K562 (cell line): ENCODE measurements at regions not wholly inside any gene's neighbourhood (a gene's known extent, or its start where the extent isn't known, plus 50 kb on each side); places are given as distances from the start of the nearest gene placed in this dataset.

Experiments
- ARID2 ChIP-seq: fragments of 450-650 bp; IDR thresholded peaks from 2 replicates; pipeline ENCODE4 v1.6.1; 2017; ENCODE audit warnings: antibody characterized with exemption, mild to moderate bottlenecking
- BCL6 ChIP-seq: fragments of 250-450 bp; sonication (Bioruptor Pico); IDR thresholded peaks from 2 replicates; pipeline ENCODE4 v1.4.0; 2020
- EP300 ChIP-seq: IDR thresholded peaks from 2 replicates; pipeline ENCODE4 v1.6.1; 2012; ENCODE audit warnings: low read length, improper control_type of control experiment
- HDAC2 ChIP-seq: fragments of 450-650 bp; IDR thresholded peaks from 2 replicates; pipeline ENCODE4 v1.6.1; 2016; ENCODE audit warnings: mild to moderate bottlenecking
- MEIS2 ChIP-seq: fragments of 450-650 bp; IDR thresholded peaks from 2 replicates; pipeline ENCODE4 v1.6.1; 2014; ENCODE audit warnings: mild to moderate bottlenecking; ENCODE audit not compliant: partially characterized antibody
- NFATC3 ChIP-seq: fragments of 450-650 bp; IDR thresholded peaks from 2 replicates; pipeline ENCODE4 v1.6.1; 2017; ENCODE audit warnings: mild to moderate bottlenecking
- NR2C1 ChIP-seq, 2 experiments: fragments of 450-650 bp; IDR thresholded peaks; 2 replicates each; pipeline ENCODE4 v1.6.1; 2017; ENCODE audit warnings: mild to moderate bottlenecking in 2 of 2, antibody characterized with exemption in 1 of 2, inconsistent platforms in 1 of 2, missing compliant biosample characterization in 1 of 2, missing genetic modification characterization in 1 of 2
- OTX1 ChIP-seq: fragments of 450-650 bp; formaldehyde crosslinking; IDR thresholded peaks from 2 replicates; pipeline ENCODE4 v1.4.0; 2022; ENCODE audit warnings: mild to moderate bottlenecking
- PML ChIP-seq: IDR thresholded peaks from 2 replicates; pipeline ENCODE4 v1.6.1; 2012; ENCODE audit warnings: low read length, inconsistent platforms
- ZKSCAN3 ChIP-seq: fragments of 250-450 bp; sonication (Bioruptor Pico); IDR thresholded peaks from 2 replicates; pipeline ENCODE4 v1.4.0; 2020
- TF ChIP-seq, protein P1 (sequence below): fragments of 150-350 bp; IDR thresholded peaks from 2 replicates; pipeline ENCODE4 v1.6.1; 2014; ENCODE audit warnings: low read depth, mild to moderate bottlenecking, low read length, borderline replicate concordance
- TF ChIP-seq, protein P2 (sequence below): fragments of 250-450 bp; sonication (Bioruptor Pico); IDR thresholded peaks from 2 replicates; pipeline ENCODE4 v1.5.0; 2021
- TF ChIP-seq, protein P3 (sequence below): fragments of 450-650 bp; IDR thresholded peaks from 2 replicates; pipeline ENCODE4 v1.6.1; 2018; ENCODE audit not compliant: partially characterized antibody
- TF ChIP-seq, protein P4 (sequence below), 3 experiments: IDR thresholded peaks in 2 of 3; conservative IDR thresholded peaks in 1 of 3; 2 replicates each; pipeline ENCODE4 v1.5.1; 2011 to 2012; ENCODE audit warnings: low read length in 3 of 3, mild to moderate bottlenecking in 3 of 3, control low read depth in 2 of 3, improper control_type of control experiment in 1 of 3, inconsistent platforms in 1 of 3, low read depth in 1 of 3, mixed read lengths in 1 of 3, moderate library complexity in 1 of 3; ENCODE audit not compliant: insufficient read depth in 2 of 3
- TF ChIP-seq, protein P5 (sequence below): IDR thresholded peaks from 3 replicates; pipeline ENCODE4 v1.6.1; 2011; ENCODE audit warnings: borderline replicate concordance, mild to moderate bottlenecking, moderate library complexity; ENCODE audit not compliant: insufficient read length; ENCODE audit errors: extremely low read depth

DNA sequence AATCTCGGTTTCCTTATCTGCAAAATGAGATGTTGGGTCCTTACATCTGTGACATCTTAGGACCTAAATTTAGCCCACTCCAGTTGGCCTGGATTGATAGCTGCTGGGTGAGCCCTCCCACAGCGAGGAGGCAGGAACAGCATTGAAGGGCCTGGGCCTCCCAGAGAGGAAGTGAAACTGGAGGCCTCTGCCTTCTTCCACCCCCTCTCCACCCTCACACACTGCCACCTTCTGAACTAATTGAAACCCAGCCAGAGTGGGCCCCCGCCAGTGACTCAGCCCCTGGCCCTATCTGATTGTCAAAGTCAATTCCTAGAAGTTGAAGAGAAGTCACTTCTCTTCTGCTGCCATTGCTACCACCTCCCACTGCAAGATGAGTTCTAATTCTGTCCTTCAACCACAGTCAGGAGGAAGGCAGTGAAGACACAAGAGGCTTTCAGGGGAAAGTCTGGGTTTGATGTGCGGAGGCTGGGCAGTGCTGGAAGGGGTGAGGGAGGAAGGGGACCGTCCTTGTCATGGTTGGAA, 55.2 kb upstream of the NEK6 start (continued):
- TF ChIP-seq, protein P1, sequence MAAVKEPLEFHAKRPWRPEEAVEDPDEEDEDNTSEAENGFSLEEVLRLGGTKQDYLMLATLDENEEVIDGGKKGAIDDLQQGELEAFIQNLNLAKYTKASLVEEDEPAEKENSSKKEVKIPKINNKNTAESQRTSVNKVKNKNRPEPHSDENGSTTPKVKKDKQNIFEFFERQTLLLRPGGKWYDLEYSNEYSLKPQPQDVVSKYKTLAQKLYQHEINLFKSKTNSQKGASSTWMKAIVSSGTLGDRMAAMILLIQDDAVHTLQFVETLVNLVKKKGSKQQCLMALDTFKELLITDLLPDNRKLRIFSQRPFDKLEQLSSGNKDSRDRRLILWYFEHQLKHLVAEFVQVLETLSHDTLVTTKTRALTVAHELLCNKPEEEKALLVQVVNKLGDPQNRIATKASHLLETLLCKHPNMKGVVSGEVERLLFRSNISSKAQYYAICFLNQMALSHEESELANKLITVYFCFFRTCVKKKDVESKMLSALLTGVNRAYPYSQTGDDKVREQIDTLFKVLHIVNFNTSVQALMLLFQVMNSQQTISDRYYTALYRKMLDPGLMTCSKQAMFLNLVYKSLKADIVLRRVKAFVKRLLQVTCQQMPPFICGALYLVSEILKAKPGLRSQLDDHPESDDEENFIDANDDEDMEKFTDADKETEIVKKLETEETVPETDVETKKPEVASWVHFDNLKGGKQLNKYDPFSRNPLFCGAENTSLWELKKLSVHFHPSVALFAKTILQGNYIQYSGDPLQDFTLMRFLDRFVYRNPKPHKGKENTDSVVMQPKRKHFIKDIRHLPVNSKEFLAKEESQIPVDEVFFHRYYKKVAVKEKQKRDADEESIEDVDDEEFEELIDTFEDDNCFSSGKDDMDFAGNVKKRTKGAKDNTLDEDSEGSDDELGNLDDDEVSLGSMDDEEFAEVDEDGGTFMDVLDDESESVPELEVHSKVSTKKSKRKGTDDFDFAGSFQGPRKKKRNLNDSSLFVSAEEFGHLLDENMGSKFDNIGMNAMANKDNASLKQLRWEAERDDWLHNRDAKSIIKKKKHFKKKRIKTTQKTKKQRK = no peak
- TF ChIP-seq NR2C1 (IDR thresholded peaks at IDR 0.05) (no peak), NR2C1 (tag; IDR thresholded peaks at IDR 0.05) (peak; percentile 40; the same call in 1 of the 2 replicates), EP300 (peak; percentile 83; the same call in 1 of the 2 replicates), NFATC3 (no peak), BCL6 (CRISPR knock-in tag) (no peak), ZKSCAN3 (no peak), PML (peak; percentile 66; the same call in 1 of the 2 replicates), HDAC2 (peak; percentile 96), OTX1 (CRISPR knock-in tag) (no peak), ARID2 (no peak), MEIS2 (peak; percentile 78)
- TF ChIP-seq, protein P2, sequence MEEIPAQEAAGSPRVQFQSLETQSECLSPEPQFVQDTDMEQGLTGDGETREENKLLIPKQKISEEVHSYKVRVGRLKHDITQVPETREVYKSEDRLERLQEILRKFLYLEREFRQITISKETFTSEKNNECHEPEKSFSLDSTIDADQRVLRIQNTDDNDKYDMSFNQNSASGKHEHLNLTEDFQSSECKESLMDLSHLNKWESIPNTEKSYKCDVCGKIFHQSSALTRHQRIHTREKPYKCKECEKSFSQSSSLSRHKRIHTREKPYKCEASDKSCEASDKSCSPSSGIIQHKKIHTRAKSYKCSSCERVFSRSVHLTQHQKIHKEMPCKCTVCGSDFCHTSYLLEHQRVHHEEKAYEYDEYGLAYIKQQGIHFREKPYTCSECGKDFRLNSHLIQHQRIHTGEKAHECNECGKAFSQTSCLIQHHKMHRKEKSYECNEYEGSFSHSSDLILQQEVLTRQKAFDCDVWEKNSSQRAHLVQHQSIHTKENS (CRISPR knock-in tag) = no peak
- TF ChIP-seq, protein P3, sequence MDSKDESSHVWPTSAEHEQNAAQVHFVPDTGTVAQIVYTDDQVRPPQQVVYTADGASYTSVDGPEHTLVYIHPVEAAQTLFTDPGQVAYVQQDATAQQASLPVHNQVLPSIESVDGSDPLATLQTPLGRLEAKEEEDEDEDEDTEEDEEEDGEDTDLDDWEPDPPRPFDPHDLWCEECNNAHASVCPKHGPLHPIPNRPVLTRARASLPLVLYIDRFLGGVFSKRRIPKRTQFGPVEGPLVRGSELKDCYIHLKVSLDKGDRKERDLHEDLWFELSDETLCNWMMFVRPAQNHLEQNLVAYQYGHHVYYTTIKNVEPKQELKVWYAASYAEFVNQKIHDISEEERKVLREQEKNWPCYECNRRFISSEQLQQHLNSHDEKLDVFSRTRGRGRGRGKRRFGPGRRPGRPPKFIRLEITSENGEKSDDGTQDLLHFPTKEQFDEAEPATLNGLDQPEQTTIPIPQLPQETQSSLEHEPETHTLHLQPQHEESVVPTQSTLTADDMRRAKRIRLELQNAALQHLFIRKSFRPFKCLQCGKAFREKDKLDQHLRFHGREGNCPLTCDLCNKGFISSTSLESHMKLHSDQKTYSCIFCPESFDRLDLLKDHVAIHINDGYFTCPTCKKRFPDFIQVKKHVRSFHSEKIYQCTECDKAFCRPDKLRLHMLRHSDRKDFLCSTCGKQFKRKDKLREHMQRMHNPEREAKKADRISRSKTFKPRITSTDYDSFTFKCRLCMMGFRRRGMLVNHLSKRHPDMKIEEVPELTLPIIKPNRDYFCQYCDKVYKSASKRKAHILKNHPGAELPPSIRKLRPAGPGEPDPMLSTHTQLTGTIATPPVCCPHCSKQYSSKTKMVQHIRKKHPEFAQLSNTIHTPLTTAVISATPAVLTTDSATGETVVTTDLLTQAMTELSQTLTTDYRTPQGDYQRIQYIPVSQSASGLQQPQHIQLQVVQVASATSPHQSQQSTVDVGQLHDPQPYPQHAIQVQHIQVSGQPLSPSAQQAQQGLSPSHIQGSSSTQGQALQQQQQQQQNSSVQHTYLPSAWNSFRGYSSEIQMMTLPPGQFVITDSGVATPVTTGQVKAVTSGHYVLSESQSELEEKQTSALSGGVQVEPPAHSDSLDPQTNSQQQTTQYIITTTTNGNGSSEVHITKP = peak; percentile 68
- TF ChIP-seq, protein P4, sequence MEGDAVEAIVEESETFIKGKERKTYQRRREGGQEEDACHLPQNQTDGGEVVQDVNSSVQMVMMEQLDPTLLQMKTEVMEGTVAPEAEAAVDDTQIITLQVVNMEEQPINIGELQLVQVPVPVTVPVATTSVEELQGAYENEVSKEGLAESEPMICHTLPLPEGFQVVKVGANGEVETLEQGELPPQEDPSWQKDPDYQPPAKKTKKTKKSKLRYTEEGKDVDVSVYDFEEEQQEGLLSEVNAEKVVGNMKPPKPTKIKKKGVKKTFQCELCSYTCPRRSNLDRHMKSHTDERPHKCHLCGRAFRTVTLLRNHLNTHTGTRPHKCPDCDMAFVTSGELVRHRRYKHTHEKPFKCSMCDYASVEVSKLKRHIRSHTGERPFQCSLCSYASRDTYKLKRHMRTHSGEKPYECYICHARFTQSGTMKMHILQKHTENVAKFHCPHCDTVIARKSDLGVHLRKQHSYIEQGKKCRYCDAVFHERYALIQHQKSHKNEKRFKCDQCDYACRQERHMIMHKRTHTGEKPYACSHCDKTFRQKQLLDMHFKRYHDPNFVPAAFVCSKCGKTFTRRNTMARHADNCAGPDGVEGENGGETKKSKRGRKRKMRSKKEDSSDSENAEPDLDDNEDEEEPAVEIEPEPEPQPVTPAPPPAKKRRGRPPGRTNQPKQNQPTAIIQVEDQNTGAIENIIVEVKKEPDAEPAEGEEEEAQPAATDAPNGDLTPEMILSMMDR (IDR thresholded peaks at IDR 0.05 in 2 of 3, conservative IDR thresholded peaks at IDR 0.05 in 1 of 3; ENCODE audit: insufficient read depth in 2 of 3, low read depth in 1 of 3, low read length in 3 of 3) = peak; percentile 14 to 36 (median 19); a peak in 2 of 6 replicates
- TF ChIP-seq, protein P5, sequence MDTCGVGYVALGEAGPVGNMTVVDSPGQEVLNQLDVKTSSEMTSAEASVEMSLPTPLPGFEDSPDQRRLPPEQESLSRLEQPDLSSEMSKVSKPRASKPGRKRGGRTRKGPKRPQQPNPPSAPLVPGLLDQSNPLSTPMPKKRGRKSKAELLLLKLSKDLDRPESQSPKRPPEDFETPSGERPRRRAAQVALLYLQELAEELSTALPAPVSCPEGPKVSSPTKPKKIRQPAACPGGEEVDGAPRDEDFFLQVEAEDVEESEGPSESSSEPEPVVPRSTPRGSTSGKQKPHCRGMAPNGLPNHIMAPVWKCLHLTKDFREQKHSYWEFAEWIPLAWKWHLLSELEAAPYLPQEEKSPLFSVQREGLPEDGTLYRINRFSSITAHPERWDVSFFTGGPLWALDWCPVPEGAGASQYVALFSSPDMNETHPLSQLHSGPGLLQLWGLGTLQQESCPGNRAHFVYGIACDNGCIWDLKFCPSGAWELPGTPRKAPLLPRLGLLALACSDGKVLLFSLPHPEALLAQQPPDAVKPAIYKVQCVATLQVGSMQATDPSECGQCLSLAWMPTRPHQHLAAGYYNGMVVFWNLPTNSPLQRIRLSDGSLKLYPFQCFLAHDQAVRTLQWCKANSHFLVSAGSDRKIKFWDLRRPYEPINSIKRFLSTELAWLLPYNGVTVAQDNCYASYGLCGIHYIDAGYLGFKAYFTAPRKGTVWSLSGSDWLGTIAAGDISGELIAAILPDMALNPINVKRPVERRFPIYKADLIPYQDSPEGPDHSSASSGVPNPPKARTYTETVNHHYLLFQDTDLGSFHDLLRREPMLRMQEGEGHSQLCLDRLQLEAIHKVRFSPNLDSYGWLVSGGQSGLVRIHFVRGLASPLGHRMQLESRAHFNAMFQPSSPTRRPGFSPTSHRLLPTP = no peak
